GM23248 (cell line): ENCODE measurements at regions not wholly inside any gene's neighbourhood (a gene's known extent, or its start where the extent isn't known, plus 50 kb on each side); places are given as distances from the start of the nearest gene placed in this dataset.

Experiments used
- EZH2 ChIP-seq: fragments of 200-600 bp; sonication (generic); IDR thresholded peaks from 2 replicates; pipeline ENCODE4 v1.6.1; 2018; ENCODE audit warnings: antibody characterized with exemption, mild to moderate bottlenecking; ENCODE audit not compliant: insufficient read depth, poor library complexity, severe bottlenecking
- EZH2phosphoT487 ChIP-seq: fragments of 200-600 bp; sonication (generic); IDR thresholded peaks from 2 replicates; pipeline ENCODE4 v1.6.1; 2018; ENCODE audit warnings: antibody characterized with exemption, moderate library complexity, mild to moderate bottlenecking, low read depth; ENCODE audit not compliant: insufficient read depth

DNA sequence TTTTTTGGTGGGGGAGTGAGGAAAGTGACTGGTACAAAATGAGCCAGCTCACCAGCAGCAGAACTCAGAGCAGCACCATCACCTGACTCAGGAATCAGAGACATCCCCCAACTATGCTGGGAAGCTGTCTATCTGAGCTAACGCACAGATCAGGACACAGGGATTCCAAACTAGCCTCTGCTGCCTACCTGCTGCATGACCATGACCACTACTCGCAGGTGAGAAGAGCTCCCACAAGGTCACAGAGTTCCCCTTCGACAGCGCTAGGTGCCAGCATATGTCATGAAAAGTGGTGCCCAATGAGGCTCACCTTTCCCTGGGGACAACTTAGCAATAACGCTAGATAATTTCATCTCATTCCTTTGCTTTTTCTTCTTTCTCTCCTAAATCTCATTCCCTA, 662.6 kb upstream of the CPEB2 start:
- TF ChIP-seq EZH2, result no peak
- TF ChIP-seq EZH2phosphoT487, result no peak
